ENCODE measurements at regions not wholly inside any gene's neighbourhood (a gene's known extent, or its start where the extent isn't known, plus 50 kb on each side); places are given as distances from the start of the nearest gene placed in this dataset.

DNA sequence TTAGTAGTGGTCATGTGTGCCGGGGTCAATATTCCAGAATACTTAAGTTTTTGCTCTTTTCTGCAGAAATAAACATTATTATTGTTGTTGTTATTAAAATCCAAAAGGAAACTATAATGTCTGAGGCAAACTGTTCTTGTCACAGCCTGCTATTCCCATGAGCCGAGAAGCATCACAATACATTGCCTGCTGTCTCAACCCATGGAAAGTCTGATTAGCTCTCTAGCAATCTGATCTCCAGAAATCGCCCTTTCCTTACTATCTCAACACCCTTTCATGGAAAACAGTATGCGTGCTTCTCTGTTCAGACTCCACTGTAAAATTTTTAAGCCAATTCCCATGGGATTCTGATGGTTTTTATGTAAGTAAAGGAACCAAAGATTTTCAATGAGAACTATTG lies 811.0 kb downstream of the TUSC7 start:
- TF ChIP-seq, protein P1, sequence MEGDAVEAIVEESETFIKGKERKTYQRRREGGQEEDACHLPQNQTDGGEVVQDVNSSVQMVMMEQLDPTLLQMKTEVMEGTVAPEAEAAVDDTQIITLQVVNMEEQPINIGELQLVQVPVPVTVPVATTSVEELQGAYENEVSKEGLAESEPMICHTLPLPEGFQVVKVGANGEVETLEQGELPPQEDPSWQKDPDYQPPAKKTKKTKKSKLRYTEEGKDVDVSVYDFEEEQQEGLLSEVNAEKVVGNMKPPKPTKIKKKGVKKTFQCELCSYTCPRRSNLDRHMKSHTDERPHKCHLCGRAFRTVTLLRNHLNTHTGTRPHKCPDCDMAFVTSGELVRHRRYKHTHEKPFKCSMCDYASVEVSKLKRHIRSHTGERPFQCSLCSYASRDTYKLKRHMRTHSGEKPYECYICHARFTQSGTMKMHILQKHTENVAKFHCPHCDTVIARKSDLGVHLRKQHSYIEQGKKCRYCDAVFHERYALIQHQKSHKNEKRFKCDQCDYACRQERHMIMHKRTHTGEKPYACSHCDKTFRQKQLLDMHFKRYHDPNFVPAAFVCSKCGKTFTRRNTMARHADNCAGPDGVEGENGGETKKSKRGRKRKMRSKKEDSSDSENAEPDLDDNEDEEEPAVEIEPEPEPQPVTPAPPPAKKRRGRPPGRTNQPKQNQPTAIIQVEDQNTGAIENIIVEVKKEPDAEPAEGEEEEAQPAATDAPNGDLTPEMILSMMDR (IDR thresholded peaks at IDR 0.05) = no peak
- no peak for TF ChIP-seq POLR2A (IDR thresholded peaks at IDR 0.05)
